Suppressor macrophage (primary cell): ENCODE measurements at regions not wholly inside any gene's neighbourhood (a gene's known extent, or its start where the extent isn't known, plus 50 kb on each side); places are given as distances from the start of the nearest gene placed in this dataset.

ENCODE experiments used
- DNase-seq, 4 experiments: peaks; one replicate each; pipeline ENCODE4 v3.0.0-alpha.2; 2020 to 2022

DNA sequence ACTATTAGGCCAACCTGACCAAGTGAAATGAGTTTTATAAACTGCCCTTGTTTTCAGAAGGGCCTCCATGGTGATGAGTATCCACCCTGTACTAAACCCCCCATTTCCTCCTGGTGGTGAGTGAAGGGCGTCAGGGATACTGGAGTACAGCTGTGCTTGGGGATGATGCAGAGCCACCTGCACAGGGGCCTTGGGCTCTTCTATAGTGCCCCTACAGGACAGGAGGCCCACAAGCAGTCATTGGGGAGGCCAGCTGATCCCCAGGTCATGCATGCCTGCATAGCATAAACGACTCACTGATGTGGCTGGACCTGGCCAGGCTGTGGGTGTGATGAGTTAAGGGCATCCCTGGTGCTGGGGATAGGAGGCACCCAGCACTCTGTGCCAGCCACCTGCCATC is 114.1 kb upstream of the CELF2 start:
- DNase-seq = no peak

DNA sequence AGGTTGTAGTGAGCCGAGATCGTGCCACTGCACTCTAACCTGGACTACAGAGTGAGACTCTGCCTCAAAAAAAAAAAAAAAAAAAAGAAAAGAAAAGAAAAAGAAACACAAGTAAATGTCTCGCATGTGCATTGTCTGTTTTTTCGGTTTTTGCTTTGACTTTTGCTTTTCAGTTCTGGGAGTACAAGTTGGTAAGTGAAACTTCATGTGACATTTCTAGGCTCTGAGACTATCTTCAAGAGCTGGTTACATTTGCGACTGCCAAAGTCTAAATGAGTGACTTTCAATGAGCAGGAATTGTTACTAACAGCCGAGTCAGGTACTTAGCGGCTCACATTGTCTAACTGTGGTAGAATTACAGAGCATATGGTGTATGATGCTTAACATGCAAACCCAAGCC is 107.0 kb upstream of the CELF2 start:
- no peak for DNase-seq

DNA sequence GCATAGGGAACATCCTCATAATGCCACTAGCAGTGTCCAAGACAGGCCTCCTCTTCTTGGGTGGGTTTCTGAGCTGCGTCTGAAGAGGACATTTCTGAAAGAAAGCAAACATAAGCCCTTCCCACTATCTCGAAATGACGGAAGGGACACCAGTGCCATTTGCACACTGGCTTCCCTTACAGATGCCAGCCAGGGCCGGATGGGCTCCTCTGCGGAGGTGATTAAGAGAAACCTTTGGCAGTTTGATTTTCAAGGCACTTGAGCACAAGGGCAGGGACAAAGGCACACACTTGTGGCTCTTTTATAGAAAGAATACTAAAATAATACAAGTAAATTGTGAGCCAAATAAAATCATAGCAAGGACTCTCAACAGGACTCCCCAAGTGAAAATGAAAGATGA is 106.6 kb upstream of the CELF2 start:
- DNase-seq = no peak

DNA sequence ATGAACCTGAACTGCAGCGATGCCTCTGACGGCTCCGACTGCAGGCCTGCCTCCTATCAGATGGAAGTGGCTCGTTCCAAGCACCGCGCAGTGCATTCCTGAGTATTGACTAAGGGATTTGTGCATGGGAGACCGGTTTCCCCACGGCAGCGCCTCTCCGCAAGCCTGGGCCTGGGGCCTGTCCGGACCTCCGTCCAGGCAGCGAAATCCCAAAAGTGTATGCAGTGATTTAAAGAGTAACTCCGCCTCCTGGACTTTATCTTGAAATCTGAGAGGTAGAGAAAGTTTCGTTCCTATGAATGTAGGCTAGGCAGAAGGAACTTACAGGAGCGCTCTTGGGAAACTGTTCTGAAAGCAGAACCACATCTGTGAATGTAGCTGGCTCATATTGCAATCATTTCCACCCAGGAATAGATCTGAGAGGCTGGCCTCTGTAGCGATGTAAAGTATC is 106.2 kb upstream of the CELF2 start:
- DNase-seq = peak; percentile 43 to 68 (median 55)

DNA sequence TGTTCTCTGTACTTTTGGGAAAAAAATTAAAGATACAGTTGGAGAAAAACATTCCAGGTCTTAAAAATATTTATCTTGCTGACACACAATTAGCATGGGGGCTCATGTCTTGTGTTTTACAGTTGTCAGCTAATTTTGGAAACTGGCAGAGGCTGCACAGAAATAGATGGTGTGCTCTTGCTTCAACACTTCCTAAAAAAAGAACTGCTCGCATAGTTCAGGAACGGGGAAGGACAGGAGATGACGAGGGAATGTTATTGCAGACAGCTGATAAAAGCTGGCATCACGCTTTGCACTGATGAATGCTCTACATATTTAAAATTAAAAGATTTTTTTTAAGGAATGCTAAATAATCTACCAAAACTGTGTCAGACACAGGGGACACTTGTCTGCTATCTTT is 103.5 kb upstream of the CELF2 start:
- DNase-seq = peak; percentile 12 to 56 (median 41)

DNA sequence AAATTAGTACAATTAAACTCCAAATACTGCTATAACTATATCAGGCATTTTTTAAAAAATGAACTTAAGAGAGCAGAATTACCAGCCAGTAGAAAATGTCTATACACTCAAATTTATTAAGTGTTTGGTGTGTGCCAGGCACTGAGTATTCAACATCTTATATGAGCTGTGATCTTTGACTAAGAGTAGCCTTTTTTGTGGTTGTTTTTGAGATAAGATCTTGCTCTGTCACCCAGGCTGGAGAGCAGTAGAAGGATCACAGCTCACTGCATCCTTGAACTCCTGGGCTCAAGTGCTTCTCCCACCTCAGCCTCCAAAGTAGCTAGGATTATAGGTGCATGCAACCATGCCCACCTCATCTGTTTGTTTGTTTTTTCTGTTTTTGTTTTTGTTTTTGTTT is 102.5 kb upstream of the CELF2 start:
- DNase-seq = no peak

DNA sequence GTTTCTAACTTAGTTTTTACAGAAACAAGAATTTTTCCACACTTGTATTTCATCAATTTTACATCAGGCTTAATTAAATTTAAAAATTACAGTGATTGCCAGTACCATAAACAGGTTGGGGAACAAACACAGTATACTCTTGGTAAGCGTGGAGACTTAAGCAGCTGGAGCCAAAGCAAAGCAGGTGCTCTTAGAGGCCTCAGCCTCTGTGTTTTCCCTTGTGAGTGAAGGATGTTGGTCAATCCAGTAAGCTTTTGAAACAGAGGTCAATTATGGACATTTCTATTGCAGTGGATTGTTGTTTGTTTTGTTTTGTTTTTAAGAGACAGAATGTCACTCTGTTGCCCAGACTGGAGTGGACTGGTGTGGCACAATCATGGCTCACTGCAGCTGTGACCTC is 100.6 kb upstream of the CELF2 start:
- no peak for DNase-seq

DNA sequence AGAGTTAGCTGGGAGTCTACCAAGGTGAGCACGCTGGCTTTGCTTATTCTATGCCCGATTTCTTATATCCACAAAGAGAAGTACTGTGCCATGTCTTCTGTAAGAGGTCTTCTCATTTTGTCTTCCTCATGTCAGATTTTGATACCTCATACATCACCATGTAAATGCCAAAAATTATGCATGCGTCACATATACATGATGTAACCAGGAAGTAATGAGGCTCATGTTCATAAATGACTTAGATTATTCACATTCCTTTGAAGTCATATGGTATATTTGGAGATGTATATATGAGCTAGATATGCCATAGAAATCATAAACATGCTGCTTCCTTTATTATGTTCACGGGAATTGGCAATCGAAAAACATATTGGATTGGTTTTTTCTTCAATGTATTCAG is 97.7 kb upstream of the CELF2 start:
- no peak for DNase-seq

DNA sequence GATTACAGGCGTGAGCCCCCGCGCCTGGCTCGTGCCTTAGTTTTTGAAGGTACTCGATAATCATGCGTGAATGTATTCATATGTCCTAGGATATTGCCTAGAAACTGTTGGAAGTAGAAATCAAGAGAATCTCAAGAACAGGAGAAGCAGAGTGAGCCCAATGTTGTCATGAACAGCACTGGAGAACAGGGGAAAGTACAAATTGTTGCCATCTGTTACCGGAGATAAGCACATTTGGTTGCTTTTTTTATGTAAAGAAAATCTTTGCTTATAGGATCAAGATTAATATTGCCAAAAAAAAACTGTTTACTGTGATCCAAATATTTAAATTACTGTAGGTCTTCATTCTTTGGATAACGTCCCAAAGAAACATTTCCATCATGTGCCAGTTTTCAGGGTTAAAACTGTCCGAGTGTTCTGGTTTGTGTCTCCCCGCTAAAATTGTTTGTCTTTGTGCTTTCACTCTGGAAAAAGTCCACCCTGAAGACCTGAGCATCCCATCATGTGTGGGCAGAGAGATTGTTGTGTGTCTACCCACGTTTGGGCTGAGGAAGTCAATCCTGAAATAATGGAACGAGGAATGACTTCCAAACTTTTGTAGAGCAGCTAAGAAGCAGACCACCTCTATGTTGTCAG is 95.7 kb upstream of the CELF2 start:
- no peak for DNase-seq

DNA sequence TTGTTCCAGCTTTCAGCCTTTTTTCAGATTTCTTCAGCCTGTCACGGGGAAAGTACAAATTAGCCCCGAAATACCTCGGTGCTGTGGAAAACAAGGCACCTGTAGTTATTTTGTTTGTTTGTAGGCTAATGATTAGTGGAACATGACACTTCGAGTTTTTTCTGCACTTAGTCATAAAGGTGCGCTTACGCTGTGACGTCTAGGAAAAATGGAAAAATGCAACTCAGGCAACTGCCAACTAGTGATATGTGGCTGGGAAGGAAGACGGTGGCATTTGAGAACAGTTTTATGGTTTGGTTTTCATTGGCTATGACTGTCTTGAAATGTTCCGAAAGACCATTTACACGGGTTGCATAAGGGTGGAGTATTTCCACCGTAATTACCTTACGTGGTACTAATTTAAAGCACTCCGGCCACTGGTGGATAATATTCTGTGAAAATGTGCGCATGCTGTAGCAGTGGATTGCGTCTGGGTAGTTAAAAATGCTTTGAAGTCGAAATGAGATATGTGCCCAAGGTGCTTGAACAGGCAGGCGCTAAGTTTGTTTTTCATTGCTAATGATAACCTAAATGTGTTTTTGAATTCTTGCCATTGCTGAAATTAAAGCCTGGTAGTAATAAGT is 94.5 kb upstream of the CELF2 start:
- no peak for DNase-seq

DNA sequence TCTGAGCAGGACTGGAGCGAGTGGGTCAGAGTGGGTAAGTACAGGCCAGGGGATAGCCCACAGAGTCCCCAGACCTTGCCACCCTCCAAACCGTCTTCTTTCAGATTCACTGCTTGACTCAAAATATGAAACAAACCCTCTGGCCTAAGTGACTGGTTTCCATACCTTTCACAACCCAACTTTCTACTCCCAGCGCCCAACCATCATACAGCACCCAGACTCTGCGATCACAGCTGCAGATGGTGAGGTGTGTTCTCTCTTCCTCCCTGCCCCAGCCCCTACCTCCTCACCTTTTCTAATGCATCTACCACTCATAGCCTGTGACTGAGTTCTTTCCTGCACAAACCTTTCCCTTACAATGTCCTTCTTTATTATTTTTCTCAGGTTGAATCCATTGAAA is 92.0 kb upstream of the CELF2 start:
- no peak for DNase-seq

DNA sequence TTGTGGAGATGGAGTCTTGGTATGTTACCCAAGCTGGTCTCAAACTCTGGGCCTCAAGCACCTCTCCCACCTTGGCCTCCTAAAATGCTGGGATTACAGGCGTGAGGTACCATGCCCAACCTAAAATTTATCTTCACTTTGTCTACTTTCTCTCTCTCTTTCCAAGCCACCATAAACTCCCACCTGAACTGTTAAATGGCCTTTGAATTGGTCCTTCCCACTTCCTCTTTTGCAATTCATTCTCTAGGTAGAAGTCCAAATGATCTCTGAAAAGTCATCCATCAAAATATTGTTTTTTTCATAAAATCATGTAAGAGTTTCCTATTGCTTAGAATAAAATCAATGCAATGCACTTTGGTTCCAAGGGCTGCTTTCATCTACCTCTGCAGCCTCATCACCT is 90.1 kb upstream of the CELF2 start:
- no peak for DNase-seq

DNA sequence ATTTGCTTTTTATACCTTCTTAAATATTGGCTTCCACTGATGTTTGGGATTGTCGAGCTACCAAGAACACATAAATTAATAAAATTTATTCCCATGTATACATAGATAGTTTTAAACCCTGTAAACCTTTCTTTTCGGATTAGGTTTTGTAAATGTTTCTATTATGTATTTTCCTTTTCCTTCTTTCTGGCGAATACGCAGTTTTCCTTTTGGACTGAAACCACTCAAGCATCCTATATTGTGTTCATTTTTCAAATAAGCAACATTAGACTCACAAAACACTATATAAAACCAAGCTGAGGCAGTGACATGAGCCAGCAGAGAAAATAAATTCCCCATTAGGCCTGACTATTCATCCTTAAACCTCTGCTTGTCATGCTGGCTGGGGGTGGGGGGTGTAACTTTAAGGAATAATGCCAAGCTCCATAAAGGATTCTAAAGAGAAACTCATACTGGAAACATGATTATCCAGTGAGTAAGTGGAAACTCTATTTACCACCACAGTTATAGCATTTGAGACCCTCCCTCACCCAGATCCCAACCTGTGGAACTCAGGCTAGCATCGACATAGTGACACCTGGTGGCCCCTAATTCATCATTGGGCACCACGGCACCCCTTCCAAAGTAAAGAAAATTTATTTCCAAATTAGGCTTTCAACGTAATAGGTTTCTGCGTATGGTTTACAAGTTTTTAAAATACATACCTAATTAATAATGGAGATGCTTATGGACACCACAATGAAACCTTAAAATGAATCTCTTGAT is 86.5 kb upstream of the CELF2 start:
- no peak for DNase-seq

DNA sequence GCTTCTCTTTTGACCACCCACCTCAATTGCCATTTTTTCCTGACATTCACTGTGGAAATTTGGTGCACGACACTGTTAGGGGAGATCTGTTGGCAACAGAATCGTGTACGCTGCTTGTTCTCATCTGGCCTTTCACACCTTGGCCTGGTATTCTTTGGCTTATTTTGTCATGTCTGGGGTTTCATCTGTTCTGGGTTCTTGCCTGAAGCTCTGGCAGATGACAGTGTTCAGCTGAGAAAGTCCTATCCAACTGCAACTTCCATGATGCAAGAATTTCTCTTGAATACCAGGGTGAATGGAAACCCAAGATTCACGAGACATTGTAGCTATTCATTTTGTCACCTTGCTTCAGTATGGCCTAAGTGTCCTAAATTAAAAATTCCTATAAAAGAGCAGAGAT is 82.6 kb upstream of the CELF2 start:
- no peak for DNase-seq

DNA sequence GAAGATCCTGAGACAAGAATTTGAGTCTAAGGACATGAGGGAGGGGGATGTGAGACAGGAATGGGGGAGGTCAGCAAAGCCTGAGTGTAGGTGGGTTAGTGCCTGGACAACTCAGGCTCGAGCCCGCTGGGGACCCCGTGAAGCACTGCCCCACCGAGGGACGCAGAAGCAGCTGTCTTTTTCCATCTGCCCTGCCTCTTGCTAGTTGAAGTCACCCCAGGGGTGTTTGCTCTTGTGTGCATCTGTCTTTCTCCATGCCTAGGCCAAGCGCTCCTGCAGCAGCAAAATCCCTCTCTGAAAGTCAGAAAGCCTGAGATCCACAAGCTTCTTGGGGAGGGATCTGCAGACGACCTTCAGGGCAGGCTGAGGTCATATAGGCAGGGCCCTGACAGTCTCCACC is 79.0 kb upstream of the CELF2 start:
- DNase-seq = no peak

DNA sequence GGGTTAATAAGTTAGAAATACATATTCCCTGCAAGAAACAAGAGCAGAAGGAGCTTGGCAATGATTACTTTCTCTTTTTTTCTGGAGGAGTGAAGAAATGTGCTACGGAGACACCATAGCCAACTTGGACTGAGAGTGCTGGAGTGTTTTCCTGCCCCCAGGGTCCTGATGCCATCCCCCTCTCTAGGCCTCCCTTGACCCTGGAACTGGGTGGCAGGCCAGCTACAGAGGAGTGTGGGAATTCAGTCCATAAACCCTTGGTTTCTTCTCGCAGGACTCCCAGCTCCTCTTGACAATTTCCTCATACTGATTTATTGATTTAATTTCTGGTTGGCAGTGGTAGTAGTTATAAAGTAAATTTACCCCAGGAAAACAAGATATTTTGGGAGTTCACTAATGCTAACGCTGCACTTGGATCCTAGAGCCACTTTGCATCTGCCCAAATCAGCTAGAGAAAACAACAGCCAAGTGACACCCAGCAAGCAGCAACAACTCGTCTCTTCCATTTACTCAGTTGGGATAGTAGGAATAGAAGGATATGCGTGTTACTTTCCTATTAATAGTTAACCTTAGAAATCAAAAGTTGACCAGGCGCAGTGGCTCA is 76.4 kb upstream of the CELF2 start:
- DNase-seq = no peak

DNA sequence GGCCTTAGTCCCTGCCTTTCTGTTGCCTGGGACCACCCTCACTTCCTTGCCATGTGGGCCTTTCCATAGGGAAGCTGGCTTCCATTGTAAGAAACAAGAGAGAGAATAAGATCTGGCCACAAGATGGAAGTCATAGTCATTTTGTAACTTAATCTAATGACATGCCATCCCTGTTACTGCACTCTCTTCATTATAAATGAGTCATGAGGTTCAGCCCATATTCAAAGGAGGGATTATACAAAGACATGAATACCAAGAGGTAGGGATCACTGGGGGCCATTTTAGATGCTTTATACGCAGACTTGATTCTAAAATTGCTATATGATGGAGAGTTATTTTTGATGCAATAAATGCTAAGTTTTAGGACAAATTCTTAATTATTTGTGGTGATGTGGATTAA is 75.2 kb upstream of the CELF2 start:
- DNase-seq = no peak

DNA sequence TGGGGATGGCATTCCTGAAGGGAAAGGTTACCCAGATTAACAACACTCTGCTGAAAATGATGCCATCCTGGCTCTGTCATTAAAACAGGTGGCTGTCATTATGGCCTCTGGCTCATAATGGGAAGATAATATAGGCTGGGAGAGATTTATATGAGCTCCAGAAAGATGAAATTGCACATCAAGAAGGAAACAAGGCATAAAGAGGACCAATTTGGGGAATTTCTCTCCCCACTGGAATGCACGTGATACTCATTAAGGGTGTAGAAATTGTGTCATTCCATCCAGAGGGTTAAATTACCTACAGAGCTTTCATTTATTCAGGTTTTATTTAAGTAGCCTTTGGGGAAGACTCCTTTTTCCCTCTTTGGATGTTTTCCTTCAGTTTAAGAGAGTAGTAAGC is 71.6 kb upstream of the CELF2 start:
- DNase-seq = no peak

DNA sequence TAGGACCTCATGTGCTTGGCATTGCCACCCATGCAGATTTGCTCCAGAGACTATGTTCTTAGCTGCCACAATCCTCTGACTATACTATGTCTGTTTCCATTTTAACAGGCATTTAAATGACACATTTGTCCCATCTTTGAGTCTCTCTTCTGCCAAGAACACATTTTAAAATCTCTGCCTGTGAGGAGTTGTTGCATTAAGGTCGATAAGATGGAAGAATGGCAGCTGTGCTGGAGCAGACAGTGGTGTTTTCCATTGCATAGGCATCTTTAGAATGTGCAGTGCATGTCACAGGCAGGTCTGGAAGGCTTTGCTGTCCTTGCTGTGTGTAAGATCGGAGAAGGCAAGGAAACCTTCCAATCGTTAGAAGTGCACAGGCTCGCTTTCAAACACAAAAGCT is 70.9 kb upstream of the CELF2 start:
- DNase-seq = no peak

DNA sequence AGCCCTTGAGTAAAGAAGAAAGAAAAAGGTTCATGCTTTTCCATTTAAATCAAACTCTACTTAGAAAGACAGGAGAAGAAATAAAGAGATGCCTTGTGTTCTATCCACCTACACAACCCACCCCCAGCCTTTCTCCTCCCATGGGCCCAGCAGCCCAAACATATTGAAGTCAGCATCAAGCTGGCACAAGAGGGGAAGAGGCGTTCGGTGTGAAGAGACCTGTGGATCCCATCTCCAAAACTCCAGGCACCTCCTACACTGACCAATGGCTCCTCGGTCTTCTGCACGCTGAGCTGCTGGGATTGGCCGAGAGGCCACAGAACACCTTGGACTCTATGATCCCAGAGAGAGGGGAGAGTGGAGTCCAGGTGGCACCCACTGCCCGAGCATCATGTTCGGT is 66.0 kb upstream of the CELF2 start:
- no peak for DNase-seq

DNA sequence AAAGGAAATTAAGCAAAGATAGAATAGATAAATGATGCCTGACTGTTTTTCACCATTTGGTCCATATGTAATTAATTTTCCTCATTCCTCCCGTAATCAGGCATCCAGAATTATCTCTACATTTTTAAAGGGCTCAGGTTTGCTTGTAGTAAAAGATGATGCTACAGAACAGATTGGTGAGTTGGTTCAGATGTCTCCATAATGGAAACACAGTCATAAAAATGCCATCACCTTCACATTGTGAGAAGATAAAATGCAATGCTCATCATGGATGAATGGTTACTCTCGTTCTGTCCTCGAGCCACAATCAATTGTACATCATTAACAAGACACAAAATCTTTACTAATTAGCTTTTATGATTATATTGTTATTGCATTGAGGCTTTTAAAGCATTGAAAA is 64.9 kb upstream of the CELF2 start:
- no peak for DNase-seq

DNA sequence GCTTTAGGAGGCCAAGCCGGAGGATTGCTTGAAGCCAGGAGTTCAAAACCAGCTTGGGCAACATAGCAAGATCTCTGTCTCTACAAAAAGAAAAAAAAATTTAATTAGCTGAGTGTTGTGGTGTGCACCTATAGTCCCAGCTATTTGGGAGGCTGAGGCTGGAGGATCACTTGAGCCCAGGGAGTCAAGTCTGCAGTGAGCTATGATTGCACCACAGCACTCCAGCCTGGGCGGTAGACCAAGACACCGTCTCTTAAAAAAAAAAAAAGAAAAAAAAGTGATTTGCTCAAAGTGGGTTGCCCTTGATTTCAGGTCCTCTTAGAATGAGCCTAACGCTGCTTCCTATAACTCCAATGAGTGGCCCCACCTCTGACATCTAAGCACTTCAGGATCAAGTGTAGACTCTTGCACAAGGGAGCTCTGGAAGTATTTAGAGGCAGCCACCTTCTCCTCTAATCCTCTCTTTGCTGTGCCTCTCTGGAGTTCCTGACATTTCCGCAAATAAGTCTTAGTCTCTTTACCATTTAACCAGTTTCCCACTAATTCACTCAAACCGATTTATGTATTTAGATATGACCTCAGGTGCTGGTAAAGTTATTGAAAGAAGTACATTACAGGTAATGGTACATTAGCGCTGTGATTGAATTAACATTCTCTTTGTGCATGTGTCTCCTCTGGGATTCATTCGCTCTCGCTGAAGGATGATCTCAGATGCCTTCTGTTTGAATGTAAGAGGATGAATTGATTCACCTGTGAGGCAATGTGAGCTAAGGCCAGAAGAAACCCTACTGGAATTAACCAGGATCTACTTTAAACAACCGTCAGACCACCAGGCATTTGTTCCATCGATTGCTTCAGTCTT is 60.8 kb upstream of the CELF2 start:
- no peak for DNase-seq

DNA sequence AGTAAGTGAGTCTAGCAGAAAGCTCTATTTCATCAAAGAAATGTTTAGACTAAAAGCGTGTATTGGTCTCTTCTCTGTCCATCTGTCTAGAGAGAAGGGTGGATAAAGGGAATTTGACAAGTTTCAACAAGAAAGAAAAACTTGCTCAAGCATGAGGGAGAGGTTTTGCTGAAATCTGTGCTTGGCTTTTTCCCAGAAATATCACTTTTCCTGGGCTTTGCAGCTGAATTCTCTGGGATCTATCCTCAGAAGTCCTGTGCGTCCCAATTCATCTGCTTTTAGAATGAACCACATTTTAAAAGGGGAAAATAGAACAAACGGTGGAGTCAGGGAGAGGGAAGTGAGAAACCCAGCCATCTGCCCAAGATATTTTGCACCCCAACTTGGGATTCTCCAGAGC is 59.6 kb upstream of the CELF2 start:
- no peak for DNase-seq
